SHP77 (cell line): ENCODE measurements at regions not wholly inside any gene's neighbourhood (a gene's known extent, or its start where the extent isn't known, plus 50 kb on each side); places are given as distances from the start of the nearest gene placed in this dataset.
A peak's percentile ranks its signal among the peaks of the same experiment; 100 is the strongest.

Experiments
- DNase-seq, 2 experiments: peaks; one replicate each; lab custom pipeline; 2025; lab: John Stamatoyannopoulos, UW

DNA sequence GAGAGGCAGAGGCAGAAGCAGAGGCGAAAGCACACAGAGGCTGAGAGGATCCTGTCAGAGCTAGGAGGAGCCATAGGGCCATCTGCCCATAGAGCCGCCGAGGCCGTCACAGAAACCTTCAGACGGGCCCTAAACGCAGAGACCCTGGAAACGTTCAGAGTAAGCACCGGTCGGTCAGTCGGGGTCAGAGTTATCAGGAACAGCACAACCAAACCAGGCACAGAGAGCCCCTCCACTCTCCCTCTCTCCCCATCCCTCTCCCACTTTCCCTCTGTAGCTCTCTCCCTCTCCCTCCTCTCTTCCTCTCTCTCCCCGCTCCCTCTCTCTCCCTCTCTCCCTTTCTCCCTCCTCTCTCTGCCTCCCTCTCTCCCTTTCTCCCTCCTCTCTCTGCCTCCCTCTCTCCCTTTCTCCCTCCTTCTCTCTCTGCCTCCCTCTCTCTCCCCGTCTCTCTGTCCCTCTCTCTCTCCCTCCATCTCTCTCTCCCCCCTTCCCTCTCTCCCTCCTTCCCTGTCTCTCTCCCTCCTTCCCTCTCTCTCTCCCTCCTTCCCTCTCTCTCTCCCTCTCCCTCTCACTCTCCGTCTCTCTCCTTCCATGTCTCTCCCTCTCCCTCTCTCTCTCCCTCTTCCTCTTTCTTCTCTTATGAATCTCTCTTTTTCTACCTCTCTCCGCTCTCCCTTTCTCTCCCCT is 138.9 kb downstream of the C16orf95 start:
- no peak for DNase-seq

DNA sequence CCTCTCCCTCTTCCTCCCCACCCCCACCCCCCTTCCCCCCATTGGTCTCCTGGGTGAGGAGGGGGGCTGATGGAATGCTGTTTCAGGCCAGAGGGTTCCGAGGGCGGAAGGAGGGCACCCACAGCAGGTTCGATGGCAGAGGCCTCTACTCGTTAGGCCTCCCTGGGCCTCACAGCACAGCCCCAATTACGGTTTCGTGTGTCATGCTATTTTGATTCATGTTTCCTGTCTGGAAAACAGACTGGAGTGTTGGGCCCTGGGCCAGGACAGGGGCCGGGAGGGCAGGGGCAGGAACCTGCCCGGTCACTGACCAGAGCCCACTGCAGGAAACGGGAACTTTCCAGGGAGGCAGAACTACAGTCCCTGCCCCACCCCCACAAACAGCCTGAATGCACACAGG is 138.2 kb downstream of the C16orf95 start:
- peak in 1 of 2 experiments; percentile 24 for DNase-seq

GRCh38 chr16:87180069-87180468 is 137.1 kb downstream of the C16orf95 start:
- DNase-seq = no peak

- DNase-seq = no peak
Measured at GRCh38 chr16:87182759-87183158, 134.4 kb downstream of the C16orf95 start.

GRCh38 chr16:87183647-87184046 is 133.5 kb downstream of the C16orf95 start:
- no peak for DNase-seq

GRCh38 chr16:87185308-87185707 is 131.9 kb downstream of the C16orf95 start:
- DNase-seq = no peak

DNA sequence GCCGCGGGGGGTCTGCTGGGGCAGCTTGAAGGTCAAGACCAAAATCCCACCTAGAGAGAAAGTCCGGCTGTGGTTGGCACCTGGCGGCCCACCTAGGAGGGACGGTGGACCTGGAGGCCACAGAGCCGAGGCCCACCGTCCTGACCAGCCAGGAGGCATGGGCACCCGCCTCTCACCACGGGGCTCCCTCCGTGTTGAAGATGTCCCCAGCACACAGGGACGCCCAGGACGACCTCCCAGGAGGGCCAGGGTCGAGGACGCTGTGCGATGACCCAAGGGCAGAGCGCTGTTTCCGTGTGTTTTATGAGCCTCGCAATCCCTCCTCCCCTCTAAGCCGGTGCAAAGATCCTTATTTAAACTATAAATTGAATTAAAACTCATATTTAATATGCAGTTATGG is 131.2 kb downstream of the C16orf95 start:
- no peak for DNase-seq

DNA sequence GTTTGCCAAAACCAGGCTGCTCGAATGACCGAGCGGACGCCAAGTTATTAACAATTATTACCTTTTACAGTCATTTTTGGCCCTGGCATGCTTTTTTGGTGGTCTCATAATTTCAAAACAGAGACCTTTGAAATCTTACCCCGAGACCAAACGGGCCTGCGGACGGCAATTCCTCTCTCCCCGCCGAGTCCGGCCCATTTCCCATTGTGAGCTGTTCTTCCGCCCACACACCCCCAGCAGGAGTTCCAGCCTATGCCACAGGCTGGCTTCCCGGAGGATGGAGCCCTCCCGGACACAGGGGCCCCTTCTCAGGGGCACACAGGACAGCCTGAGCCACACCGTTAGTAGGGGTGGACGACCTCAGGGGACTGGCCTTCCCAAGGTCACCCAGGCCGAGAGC is 130.7 kb downstream of the C16orf95 start:
- DNase-seq = no peak

DNA sequence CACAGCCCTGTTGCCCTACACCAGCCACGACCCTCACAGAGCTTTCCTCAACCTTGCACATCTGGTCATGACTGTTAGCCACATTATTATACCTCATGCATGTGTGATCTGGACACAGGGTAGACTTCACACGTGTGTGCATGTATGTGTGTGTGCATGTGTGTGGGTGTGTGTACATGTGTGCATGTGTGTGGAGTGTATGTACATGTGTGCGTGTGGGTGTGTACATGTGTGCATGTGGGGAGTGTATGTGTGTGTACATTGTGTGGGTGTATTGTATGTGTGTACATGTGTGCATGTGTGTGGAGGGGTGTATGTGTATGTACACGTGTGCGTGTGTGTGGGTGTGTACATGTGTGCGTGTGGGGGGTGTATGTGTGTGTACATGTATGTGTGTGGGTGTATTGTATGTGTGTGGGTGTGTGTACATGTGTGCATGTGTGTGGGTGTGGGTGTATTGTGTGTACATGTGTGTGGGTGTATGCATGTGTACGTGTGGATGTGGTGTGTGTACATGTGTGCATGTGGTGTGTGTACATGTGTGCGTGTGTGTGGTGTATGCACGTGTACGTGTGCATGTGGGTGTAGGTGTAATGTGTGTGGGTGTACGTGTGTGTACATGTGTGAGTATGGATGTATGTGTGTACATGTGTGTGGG is 130.2 kb downstream of the C16orf95 start:
- no peak for DNase-seq

GRCh38 chr16:87188104-87188503 is 129.1 kb downstream of the C16orf95 start:
- DNase-seq = no peak

DNA sequence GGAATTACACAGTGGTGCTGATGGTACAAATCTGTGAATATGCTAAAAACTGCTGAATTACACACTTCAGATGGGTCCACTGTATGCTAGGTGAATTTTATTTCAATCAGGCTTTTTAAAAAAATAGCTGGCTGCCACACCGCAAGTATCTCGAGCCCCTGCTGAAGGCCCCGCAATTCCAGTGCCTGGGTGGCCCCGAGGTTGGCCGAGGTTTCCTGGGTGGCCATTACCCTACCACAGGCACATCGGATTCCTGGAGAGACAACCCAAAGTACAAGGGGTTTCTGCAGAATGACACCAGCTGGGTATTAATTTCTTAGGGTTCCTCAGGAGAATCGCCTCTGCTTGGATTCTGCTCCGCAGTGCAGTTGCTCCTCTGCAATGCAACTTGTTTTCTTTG is 127.8 kb downstream of the C16orf95 start:
- no peak for DNase-seq

DNA sequence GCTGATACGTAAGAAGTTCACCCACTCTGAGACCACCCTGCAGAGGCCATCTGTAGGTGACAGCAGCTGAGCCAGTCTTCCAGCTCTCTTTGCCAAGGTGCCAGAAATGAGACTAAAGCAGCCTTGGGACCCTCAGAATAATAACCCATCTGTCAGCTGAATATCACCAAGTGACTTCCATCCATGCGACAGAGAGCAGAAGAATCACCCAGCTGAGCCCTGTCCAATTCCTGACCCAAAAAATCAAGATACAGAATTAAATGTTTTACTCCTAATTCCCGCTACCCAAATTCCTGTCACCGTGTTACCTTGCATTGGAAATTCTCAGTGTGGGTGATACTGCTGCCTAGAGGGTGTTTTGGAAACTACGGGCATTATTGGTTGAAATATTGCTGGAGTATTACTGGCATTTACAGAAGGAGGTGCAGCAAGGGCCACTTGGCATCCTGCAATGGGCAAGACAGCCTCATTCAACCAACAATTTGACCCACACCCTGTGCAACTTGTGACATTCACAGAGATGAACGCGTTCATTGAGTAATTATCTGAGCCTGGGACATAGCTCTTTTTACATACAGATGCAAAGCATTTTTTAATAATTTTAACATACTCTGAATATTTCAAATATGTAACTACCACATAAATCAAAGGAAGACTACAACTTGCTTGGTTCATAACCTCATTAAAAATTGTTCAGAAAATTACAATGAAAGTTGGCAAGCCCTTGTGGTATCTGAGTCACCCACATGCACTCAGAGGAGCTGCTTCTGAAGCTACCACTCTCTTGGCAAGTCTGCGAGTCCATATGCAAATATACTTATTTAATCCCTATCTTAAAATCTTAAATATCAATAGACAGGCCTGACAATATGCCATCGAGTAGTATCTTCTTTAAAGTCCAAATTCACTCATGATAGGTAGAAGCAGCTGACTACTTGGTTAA is 126.6 kb downstream of the C16orf95 start:
- no peak for DNase-seq

GRCh38 chr16:87192452-87193073 is 124.6 kb downstream of the C16orf95 start:
- no peak for DNase-seq

- DNase-seq = no peak
Measured at GRCh38 chr16:87194172-87194571, 123.0 kb downstream of the C16orf95 start.

DNA sequence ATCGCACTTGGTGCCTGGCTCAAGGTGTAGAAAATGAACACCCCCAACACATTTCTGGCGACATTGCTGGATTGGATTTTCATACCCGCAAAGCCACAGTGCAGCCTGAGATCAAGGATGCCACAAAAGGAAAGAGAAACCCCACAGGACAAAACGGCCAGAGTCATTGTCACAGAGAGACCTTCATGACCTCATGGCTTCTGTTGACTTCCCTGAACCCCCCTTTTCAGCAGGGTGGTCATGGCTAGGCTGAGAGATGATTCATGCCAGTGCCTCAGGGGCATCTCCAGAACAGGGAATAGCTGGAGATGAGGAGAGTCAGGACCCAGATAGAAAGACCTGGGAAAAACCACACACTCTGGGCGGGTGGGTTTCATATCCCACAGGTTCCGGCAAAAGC is 122.0 kb downstream of the C16orf95 start:
- DNase-seq = no peak

DNA sequence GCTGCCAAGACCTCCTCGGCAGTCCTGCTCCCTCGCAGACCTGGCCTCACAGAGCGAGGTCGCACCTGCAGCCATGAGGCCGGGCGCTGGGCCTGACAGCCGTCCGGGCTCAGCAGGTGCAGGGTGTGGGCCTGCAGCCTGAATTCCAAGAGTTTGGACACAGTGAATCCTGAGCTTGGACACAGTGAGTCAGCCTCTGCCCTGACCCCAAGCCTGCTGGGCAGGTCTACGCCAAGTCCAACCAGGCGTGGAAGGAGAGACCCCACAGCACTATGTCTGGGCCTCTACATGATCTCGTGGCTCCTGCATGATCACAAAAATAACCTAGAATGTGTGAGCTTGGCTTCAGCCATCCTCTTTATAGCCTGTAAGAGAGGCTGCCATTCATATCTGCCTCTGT is 121.0 kb downstream of the C16orf95 start:
- DNase-seq = no peak

DNA sequence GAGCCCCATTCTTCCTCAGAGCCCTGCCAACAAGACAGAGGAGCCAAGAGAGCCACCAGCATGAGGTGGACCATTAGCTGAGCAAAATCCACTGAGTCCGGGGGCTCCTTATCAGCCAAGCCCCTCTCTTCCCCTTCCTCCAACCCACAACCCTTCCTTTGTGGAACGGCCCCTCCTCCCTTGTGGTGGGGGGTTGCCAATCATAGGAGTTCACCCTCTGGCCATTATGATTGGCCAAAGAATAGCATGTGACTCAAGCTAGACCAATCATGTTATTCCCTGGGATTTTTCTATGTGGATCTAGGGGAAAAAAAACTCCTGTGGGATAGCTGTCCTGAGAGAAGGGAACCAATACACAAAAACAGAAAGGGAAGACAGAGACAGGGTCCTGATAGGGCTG is 120.5 kb downstream of the C16orf95 start:
- DNase-seq = no peak

GRCh38 chr16:87198328-87198832 is 118.8 kb downstream of the C16orf95 start:
- DNase-seq = no peak

- DNase-seq = no peak
Measured at GRCh38 chr16:87198881-87199280, 118.3 kb downstream of the C16orf95 start.

DNA sequence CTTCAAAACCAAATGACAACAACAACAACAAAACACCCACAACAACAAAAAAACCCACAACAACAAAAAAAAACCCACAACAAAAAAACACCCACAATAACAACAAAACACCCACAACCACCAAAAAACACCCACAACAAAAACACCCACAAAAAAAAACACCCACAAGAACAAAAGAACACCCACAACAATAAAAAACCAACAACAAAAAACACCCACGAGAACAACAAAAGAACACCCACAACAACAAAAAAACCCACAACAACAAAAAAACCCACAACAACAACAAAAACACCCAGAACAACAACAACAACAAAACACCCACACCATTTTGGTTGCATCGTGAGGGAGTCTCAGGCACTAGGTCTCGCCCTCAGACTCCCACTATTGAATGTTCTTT is 117.8 kb downstream of the C16orf95 start:
- no peak for DNase-seq

DNA sequence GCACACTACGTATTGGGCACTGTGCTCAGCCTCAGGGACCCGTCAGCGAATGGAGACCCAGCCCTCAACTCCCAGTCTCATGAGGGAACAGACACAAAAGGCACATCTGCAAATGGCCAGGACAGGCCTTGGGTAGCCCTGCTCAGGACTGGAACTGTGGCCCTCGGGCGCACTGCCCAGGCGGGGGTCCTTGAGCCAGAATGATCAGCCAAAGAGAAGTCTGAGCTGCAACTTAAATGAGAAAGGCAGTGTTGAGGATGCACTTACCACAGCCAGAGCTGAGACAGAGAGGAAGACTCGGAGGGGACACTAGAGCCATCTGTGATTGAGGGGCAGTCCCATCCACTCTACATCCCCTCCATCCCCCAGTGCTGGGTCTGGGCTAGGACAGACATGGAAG is 117.3 kb downstream of the C16orf95 start:
- DNase-seq = no peak

GRCh38 chr16:87200637-87201036 is 116.6 kb downstream of the C16orf95 start:
- no peak for DNase-seq
